NCI-H1105 (cell line): ENCODE measurements at regions not wholly inside any gene's neighbourhood (a gene's known extent, or its start where the extent isn't known, plus 50 kb on each side); places are given as distances from the start of the nearest gene placed in this dataset.
"Not testable (repeated sequence)": the region's sequence is repeated elsewhere in the genome, so short reads cannot be mapped to it uniquely, and the experiment has no call there.

Experiments used
- DNase-seq: peaks from one replicate; lab custom pipeline; 2025; lab: John Stamatoyannopoulos, UW

DNA sequence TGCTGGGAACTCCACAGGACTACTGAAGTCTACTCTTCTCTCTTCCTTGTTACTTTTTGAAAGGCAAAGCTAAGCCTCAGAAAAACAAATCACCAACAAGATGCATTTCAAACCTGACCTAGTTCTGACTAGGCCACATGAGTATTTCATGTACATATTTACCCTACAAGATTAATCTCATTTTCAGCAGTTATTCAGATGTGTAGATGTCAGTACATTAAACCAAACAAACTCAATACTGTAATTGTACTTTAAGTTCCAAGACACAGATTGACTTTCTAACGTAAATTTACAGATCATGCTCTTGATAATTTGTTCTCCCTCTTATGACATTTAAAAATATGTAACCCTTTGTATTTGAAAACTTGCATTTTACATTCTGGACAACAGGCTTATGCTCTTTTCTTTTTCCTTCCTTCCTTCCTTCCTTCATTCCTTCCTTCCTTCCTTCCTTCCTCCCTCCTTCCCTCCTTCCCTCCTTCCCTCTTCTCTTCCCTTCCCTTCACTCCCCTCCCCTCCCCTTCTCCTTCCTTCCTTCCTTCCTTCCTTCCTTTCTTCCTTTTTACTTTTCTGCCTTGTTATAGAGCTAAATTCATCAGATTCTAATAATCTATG is 1653.4 kb downstream of the EFNA5 start:
- DNase-seq: no peak

DNA sequence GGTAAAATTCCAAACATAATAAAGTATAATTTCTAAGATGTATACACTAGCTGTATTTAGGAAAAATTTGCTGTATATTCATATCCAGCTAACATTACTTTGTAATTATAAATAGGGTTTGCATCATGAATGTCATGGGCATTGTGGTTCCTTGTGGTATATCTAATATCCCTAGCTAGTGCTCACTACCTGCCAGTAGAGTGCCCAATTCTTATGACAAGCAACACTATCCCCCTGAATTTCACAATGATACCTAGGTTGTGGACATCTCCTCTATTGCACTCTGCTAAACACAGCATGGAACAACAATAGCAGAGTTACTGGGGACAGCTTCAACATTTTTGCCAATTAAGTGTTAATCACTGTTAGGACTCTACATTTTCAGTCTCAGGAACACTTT is 1656.5 kb downstream of the EFNA5 start:
- no peak for DNase-seq

DNA sequence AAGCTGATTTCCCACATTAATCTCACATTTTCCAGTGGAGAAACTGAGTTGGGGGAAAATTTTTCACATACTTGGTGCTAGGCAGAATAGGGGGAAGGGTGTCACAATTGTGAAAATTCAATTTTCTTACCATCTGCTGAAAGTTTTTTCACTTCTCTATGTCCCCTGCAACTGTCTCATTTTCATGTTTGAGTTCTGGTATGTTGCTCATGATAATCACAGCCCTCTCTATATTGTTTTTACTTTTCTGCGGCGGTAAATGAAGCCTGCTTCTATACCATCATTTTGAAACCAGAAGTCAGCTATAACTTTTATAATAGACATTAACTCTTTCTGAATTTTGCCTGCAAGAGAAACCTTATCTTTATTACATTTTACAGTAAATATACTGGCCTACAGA is 1664.5 kb downstream of the EFNA5 start:
- DNase-seq: no peak

DNA sequence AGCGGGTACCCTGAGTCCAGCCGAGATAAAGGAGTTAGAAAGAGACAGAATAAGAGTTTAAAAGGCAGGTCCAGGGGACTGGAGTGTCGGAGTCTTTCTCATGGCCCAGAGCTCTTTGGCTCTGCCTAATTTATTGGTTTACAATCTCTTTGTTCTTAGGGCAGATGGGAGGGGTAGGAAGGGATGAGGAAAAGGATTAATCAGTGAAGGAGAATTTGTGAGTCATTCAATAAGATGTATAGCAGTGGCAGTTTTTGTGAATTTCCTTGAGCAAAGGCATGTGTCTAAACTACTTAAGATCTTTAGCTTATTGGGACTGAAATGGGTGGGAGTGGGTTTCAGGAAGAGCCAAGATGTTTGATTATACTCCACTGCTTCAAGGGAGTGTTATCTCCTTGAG is 1671.7 kb downstream of the EFNA5 start:
- DNase-seq: not testable (repeated sequence)

DNA sequence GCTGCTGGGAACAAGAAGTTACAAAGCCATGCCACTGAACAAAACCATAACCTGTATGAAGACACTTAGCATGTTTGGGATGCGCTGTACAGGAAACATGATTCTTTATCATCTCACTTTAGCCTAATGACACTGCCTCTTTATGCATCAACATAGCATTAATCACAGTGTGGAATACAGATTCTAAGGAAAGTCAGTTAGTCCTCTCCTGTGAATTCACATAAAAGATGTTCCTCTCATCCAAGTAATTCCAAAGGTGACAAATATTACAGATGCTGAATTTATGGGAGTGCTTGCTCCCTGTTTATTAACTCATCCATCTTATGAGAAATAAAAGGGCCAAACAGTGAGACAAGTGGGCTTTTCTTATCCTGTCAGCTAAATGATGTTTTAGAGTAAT is 1677.7 kb downstream of the EFNA5 start:
- DNase-seq: no peak

DNA sequence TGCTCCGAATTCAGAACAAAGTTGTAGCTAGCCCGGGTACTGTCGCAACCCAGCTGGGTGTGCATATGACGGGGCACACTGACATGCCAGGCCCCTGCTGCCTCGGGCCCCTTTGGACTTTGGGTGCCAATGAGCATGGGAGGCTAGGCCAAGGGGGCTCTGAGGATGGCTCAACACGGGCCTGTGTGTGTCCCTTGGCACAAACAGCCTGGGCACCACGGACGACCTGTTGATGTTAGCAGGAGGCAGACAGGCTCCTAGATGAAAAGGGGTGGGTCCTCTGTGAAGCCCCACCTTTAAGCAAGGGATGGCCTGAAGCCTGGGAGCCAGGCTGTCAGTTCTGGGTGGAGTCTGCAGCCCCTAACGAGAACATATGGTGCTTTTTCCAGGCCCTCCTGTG is 1688.2 kb downstream of the EFNA5 start:
- DNase-seq: no peak

DNA sequence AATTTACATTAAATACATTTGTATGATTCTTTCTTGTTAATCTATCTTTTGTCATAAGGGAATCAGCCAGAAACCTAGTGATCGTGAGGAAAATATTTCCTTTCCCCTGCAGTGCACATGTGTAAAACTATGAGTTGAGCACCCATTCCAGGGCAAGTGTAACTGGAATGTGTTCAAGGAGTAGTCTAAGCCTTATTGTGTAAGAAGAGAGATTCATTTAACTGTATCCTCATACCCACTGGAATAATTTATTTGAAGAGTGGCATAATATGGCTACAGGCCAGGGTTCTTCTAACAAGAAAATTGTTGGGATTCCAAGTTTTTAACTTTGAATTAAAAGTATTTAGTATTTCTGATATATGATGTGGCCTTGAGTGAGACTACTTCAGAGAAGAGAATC is 1692.7 kb downstream of the EFNA5 start:
- no peak for DNase-seq

DNA sequence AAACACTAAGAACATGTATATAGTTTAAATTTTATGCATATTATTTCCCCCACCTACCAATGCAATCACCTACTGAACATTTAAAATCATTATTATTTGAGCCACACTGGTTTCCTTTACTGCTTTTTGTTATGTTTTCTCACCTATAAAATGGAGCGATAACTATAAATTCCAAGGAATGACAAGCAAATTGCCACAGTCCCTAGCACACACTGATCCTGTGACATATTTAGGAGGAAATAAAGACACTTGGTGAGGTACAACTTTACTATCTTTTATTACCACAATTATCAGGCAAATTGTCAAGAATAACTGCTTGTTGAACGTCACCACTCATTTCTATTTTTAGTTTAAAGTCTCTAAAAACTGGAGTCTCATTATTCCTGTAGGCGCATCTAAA is 1693.6 kb downstream of the EFNA5 start:
- DNase-seq: no peak

DNA sequence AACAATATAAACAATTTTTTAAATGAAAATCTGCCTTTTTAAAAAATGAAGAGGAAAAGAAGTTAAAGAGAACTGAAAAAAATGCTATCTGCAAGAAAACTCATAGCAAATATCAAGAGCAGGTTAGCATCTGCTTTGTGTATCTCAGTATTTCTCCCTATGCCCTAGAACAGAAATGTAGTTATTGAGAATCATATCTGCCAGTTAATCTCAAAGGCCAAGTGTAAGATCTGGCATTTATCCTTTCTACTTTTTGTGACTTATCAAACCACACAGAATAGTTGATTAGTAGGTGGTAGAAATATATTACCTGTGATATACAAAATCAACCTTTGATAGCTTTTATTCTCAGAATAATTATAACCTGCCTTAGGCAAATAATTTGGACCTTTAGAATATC is 1699.8 kb downstream of the EFNA5 start:
- DNase-seq: no peak

DNA sequence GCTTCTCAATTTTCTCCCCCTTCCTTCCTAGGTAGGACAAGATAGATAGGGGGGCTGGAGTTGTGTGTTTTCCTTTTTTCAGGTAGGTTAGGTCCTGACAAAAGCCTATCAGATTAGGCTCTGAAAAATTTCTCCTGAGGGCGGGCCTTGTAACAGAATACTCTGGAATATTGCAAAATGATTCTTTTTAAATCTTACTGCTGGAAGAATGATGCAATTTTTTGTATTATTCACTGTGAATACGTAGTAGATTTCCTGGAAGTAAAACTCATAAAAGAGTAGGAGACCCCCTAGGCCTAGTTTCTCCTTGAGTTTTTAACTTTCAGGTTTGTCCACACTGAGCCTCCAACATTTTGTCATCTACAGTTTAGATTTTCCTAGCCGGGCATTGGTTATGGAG is 1701.8 kb downstream of the EFNA5 start:
- no peak for DNase-seq

DNA sequence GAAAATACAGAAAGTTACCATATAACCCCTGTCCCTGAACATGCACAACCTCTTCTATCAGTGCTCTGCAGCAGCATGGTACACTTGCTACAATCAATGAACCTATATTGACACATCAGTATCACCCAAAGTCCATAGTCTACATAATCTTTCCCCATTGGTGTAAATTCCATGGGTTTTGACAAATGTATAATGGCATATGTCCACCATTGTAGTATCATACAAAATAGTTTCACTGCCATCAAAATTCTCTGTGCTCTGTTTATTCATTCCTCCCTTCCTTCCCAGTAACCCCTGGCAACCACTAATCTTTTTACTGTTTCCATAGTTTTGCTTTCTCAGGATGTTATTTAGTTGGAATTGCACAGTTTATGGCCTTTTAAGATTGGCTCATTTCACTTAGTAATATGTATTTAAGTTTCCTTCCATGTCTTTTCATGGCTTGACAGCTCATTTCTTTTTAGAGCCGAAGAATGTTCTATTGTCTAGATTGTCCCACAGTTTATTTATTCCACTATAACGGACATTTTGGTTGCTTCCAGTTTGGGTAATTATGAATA is 1707.0 kb downstream of the EFNA5 start:
- DNase-seq: no peak

DNA sequence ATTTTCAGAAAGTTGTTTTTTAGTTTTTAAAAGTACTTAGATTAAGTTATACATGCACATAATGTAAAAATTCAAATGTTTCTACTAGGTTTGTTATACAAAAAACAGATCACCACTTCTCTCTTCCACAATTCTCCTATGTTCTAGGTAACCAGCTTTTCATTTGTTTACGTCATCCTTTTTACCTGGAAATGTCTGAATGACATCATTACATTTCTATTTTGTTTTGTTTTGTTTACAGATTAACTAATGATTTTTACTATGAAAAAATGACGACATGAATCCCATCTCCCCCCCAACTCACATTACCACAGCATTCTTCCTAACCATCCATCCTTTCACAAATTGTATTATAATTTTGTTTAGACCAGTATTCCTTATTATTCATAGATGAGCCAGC is 1709.2 kb downstream of the EFNA5 start:
- DNase-seq: no peak

DNA sequence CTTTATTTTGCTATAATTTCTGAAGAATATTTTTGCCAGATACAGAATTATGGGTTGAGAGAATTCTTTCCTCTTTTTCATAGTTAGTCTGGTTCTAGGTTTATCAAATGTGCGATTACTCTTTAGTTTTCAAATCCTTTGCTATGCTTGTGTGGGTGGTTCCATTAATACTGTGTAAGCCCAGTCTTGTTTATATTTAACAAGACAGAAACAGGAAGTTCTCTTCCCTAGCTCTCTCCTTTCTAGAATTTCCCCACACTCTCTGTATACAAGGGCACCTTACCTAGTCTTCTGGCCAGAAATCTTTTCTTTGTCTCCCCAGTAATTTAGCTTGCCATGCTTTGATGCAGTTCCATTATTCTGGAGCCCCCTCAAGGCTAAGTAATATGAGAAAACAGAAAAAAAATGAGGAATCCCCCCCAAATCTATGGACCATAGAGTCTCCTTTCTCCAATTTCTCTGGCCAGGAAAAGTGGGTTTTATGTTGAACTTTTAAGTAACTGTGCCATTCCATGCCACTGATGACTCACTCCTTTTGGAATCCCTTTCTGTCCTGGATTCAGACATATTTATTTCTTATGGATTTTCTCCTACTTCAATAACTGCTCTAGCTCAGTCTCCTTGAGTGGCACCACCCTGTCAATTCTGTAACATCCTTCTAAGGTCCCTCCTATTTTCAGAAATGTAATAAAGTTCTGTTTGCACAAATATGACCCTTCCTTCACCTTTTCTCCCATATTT is 1714.1 kb downstream of the EFNA5 start:
- no peak for DNase-seq

DNA sequence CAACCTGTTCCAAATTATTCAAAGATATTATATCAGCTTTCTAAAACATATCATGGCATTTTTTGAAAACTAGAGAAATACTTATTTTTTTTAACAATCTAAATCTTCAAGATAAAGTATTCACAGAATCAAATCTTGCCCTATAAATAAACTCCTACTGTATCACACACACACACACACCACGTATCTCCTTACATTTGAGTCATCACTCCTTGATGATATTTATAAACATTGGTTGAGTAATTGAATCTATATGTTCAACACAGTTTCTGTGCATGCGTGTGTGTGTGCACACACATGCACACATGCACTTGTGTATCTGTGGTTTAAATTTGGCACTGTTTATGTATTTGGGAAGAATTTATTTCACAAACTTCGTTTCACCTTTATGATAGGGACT is 1716.4 kb downstream of the EFNA5 start:
- no peak for DNase-seq

DNA sequence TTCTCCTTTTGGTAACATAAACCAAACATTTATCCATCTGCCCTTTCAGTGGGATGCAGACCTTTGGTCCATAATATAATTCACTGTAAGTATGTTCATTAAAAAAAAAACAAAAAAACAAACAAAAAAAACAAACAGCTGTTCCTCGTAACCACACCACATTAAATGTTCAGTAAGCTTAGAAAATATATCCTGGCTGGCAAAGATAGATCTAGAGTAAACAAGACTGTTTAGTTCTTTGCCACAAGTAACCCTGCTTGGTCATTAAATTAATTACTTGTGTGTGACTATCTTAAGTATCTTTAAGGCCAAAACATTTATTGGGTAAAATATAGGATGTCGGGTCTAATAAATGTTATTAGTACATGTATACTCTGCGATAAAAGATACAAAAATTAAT is 1717.1 kb downstream of the EFNA5 start:
- peak; percentile 44 for DNase-seq

DNA sequence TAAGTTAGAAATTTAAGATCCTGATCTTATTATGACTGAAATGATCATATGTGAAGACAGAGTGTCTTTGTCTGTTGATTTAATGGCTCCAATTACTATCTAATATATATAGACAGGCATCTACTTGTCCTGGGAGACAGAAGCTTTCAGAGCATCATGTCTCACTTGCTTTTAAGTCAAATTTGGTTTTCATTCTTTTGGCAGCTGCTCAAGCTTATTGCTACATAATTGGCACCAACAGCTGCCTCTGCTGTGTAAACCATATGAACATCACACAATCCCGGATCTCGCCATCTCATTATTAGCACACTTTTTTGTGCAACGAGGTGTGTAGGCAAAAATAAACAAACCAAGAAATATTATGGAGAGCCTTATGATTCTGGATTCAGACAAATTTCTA is 1717.9 kb downstream of the EFNA5 start:
- peak; percentile 87 for DNase-seq

DNA sequence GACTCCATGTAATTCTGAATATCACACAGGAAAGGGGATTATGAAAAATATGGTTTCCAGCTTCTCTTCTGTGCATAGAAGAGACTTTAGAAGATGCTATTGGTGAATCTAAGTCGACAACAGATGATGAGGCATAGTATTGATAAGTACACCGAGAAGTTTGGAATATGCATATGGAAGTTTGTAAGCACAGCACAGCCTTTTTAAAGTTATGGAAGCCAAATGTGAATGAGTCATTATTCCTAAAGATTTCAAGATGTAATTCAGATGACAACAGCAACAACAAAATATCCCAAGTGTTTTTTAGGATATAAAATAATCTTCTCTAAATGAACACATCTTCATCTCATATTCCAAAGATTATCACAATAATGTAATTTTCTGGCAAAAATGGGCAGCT is 1723.3 kb downstream of the EFNA5 start:
- no peak for DNase-seq

DNA sequence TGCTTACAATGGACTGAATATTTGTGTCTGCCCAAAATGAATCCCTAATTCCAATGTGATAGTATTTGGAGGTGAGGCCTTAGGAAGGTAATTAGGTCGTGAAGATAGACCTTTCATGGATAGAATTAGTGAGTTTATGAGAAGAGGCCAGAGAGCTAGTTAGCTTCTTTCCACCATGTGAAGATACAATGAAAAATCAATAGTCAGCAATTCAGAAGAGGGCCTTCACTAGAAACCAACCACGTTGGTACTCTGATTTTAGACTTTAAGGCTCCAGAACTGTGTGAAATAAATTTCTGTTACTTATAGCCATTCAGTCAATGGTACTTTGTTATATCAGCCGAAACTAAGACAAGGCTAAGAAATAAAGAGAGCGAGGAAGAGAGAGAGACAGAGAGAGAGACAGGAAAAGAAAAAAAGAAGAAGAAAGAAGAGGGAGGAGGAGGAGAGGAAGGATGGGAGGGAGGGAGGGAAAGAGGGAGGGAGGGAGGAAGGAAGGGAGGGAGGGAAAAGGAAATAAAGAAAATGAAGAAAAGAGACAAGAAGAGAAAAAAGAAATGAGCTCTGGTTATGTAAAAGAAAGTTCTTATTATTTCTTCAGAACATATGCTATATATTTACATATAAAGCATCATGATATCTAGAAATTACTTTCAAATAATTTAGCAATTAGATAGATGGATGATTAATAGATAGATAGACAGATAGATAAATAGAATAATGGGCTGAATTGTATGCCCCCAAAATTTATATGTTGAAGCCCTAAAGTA is 1725.3 kb downstream of the EFNA5 start:
- DNase-seq: no peak

DNA sequence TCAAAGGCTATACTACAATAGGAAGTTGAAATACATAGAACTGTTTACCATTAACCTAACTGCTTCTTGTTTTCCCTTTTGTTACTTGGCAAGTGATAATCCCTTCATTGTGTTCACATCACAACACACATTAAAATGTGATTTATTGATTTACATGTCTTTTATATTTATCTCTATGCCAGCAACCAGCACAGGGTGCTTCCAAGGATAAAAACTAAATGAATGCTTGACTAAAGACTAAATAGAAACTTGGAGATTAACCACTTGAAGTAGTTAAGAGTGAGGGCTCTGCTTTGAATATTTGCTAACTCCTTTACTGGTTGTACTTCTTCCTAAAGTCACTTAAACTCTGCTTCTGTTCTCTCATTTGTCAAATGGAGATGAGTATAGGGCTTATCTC is 1730.6 kb downstream of the EFNA5 start:
- no peak for DNase-seq

DNA sequence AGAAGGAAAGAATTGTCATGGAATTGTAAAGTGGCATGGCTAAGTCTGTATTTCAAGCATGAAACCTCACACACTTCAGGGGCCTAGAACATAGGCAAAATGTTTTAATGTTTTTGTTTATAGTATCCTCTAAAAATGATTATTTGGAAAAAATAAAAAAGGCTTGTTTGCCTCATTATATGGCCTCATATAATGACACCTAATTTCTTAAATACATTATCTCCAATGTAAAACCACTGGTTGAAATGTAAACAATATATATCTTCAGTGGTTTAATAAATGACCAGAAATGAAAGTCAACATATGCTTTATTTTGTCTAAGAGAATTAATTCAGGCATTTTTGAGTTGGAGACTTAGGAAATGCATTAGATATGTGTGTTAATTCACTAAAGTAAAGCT is 1736.6 kb downstream of the EFNA5 start:
- no peak for DNase-seq

DNA sequence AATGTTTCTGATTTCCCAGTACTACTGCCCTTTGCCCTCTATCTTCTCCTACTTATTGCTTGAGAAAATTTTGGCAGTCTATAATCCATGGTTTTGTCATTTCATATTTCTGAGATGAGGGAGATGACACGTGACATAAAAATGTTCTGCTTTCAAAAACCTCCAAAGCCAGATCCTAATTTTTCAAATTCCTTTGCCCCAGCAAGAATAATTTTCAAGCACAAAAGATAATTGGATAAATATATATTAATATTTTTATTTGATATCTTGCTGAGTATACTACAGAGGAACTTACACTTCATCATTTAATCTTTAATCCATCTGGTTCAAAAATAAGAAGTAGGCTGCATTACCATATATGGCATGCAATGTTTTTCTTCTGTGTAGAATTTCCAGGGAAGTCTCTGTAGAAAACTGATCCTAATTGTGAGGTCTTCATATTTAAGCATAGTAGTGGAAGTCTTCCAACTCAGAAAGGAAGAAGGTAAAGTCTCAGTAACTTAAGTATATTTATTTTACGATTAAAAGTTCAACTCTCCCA is 1738.8 kb downstream of the EFNA5 start:
- DNase-seq: no peak

DNA sequence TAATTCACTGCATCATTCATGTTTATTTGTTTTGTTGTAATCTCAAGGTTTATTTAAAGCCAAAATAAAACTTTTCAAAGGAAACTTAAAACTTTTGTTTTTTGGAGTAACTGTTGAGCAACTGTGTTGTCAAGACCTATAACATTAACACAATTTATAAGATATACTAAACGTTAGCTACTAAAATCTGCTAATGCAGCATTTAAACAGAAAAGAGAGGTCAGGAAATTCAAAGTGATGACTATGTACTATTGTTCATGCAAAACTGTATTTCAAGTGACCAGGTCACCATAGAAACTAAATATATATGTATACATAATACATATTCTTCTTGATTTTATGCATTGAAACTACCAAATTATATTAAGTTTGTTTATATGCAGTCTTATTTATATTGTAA is 1740.9 kb downstream of the EFNA5 start:
- DNase-seq: no peak

DNA sequence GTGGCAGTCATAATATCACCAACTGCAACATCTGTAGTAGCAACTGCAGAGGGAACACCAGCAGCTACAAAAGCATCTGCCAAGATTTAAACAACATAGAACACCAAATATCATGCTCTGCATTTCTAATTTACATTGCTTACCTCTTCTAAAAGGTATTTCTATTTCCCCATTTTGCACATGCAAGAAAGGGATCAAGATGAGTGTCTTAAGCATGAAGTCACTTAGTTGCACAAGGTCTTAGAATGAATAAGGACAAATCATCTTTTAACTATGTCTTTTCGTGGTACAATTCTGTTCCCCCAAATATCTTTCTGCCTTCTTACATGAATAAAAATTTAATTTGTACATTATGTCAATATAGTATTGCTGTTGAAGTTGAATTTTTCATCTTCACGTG is 1746.4 kb downstream of the EFNA5 start:
- DNase-seq: no peak
